ENCODE measurements at regions not wholly inside any gene's neighbourhood (a gene's known extent, or its start where the extent isn't known, plus 50 kb on each side); places are given as distances from the start of the nearest gene placed in this dataset.

DNA sequence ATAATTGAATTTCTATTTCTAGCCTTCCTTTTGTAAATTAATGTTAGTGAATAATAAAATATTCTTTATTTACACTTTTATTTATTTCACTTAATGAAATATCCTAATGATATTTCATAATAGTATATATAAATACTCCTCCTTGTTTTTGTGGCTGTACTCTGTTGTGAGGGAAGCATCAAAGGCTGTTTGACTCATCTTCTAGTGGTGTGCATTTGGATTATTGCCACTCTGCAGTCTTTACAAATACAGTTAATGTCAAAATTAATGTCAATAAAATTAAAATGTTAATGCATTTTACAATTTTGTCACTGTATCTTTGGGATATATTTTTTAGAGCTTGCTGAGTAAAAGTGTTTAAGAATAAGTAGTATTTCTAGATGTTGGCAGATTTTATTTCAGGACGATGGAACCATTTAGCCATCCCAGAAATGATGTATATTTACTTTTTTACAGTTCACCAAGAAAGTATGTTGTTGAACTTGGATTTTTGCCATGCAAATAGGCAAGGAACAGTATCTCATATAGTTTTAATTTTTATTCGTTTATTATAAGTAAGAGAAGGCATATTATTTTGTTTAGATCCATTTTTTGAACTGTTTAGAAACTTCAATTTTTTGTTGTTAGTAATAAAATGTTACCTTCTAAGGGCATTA, 281.2 kb upstream of the SLITRK6 start:
- Histone ChIP-seq H3K4me3 (replicated peaks in 1 of 3) (no peak overlapping the region), H3K27me3 (no peaks in the 10 kb centered on the region), H3K27ac (no peak overlapping the region), H3K9me3 (no peaks in the 10 kb centered on the region), H3K4me1 (no peaks in the 10 kb centered on the region), H3K36me3 (no peaks in the 10 kb centered on the region)
- intact Hi-C loops (cut with DNase I) = no loop called here
- TF ChIP-seq, protein P1, sequence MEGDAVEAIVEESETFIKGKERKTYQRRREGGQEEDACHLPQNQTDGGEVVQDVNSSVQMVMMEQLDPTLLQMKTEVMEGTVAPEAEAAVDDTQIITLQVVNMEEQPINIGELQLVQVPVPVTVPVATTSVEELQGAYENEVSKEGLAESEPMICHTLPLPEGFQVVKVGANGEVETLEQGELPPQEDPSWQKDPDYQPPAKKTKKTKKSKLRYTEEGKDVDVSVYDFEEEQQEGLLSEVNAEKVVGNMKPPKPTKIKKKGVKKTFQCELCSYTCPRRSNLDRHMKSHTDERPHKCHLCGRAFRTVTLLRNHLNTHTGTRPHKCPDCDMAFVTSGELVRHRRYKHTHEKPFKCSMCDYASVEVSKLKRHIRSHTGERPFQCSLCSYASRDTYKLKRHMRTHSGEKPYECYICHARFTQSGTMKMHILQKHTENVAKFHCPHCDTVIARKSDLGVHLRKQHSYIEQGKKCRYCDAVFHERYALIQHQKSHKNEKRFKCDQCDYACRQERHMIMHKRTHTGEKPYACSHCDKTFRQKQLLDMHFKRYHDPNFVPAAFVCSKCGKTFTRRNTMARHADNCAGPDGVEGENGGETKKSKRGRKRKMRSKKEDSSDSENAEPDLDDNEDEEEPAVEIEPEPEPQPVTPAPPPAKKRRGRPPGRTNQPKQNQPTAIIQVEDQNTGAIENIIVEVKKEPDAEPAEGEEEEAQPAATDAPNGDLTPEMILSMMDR (IDR thresholded peaks at IDR 0.05) = no peak
- no peak for TF ChIP-seq POLR2A (IDR thresholded peaks at IDR 0.05)
- 69 to 73% methylated on average over 2 of the region's 2 CpGs for whole genome bisulfite sequencing, 2 donors
- no peak for DNase-seq

DNA sequence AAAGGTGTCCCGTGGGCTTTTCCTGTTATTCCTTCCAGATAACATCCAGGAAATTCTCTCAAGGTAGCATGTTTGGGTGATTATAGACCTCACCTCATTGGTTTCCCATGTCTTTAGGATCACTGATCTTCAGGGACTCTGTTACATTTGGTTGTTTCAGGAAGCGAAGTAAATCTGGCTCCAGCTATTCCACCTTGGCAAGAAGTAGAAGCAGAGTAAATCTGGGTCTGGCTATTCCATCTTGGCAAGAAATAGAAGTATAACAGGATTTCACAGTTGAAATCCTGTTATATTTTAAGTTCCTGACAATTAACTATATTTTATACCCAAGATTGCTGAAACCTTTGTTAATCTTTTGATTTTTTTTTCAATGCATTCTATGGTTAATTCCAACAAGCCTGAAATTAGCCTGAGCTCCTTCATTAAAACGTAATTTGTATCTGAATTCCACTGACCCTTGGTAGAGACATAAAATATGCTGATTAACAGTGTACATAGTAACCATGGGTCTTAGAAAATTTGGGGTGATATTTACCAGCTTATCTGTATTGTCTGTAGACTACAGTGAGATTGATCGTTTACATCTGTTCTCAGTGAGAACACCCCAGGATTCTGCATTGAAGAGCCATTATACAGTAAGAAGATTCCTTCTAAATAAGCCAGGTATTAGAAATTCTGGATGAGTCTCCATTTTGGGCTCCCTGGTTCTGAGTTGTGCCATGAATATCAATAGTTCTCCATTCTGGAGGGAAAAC, 267.6 kb upstream of the SLITRK6 start:
- WGBS, 2 donors = 71 to 79% methylated on average over 4 of the region's 4 CpGs
- TF ChIP-seq POLR2A (IDR thresholded peaks at IDR 0.05) = no peak
- TF ChIP-seq, protein P1 (IDR thresholded peaks at IDR 0.05) = no peak
- H3K27me3 ChIP-seq = no peaks in the 10 kb centered on the region

DNA sequence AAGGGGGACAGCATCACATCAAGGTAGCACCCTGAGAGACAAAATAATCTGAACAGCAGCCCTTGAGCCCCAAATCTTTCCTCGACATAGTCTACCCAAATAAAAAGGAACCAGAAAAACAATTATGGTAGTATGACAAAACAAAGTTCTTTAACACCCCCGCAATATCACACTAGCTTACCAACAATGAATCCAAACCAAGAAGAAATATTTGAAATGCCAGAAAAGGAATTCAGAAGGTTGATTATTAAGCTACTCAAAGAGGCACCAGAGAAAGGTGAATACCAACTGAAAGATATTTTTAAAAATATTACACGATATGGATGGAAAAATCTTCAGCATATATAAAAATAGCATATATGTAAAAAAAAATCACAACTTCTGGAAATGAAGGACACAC, 252.9 kb upstream of the SLITRK6 start:
- Histone ChIP-seq H3K36me3 (no peaks in the 10 kb centered on the region), H3K27ac (no peak overlapping the region), H3K9me3 (no peaks in the 10 kb centered on the region), H3K4me3 (replicated peaks in 1 of 3) (no peak overlapping the region), H3K4me1 (no peaks in the 10 kb centered on the region), H3K27me3 (no peaks in the 10 kb centered on the region)
- TF ChIP-seq, protein P1 (IDR thresholded peaks at IDR 0.05) = no peak
- TF ChIP-seq POLR2A (IDR thresholded peaks at IDR 0.05) = no peak
- 92 to 97% methylated on average over 3 of the region's 3 CpGs for WGBS, 2 donors
- DNase-seq = no peak
- intact Hi-C loops (cut with DNase I) = no loop called here

More for the DNA sequence above, 267.6 kb upstream of the SLITRK6 start:
- Histone ChIP-seq H3K4me1 (no peaks in the 10 kb centered on the region), H3K36me3 (no peaks in the 10 kb centered on the region), H3K27ac (no peak overlapping the region), H3K4me3 (replicated peaks in 1 of 3) (no peak overlapping the region), H3K9me3 (no peaks in the 10 kb centered on the region)
- intact Hi-C loops (cut with DNase I) = no loop called here
- no peak for DNase-seq

DNA sequence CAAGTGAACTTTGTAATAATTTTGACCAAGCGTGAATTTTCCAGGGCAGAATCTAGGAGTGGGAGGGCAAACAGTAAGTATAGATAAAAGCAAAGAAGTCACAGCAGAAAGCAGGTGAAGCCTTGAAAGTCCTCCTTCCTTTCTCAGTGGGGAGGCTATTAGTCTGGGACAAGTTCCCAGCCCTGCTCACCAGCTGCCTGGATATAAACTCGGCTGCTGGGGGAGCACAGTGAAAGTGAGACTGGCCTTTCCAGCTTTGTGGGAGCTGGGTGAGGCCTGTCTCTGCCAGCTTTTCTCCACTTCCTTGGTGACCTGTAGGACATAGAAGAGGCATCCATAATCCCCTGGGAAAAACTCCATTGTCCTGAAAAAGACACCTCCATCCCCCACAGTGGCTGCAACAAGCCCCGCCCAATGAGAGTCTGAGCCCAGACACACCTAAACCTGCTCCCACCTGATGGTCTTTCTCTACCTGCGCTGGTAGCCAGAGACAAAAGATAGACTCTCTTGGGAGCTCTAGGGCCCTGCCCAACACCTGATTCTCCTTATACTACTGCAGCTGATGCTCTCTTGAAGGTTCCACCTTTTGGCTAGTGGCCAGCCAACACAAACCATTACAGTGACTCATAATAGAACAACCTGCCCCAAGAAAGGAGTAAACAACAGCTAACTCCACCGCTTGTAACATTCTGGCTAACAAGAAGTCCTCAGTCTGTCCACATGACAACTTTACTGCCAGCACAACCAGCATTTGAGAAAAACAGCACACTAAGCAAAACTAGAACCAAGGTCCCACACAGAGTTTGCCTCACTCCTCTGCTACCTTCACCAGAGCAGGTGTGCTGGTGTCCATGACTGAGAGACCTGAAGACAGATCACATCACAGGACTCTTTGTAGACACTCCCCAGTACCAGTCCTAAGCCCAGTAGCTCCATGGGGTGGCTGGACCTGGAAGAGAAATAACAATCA, 252.2 kb upstream of the SLITRK6 start:
- Histone ChIP-seq H3K9me3 (no peaks in the 10 kb centered on the region), H3K4me3 (replicated peaks in 1 of 3) (no peak overlapping the region), H3K4me1 (no peaks in the 10 kb centered on the region), H3K27ac (no peak overlapping the region), H3K36me3 (no peaks in the 10 kb centered on the region), H3K27me3 (no peaks in the 10 kb centered on the region)
- DNase-seq = no peak
- intact Hi-C loops (cut with DNase I) = no loop called here
- TF ChIP-seq, protein P1 (IDR thresholded peaks at IDR 0.05) = no peak
- no peak for TF ChIP-seq POLR2A (IDR thresholded peaks at IDR 0.05)
- WGBS, 2 donors = 77 to 82% methylated on average over 5 of the region's 5 CpGs

All from thyroid gland (tissue), 4 donors.